NCI-H446 (cell line): ENCODE measurements at regions not wholly inside any gene's neighbourhood (a gene's known extent, or its start where the extent isn't known, plus 50 kb on each side); places are given as distances from the start of the nearest gene placed in this dataset.
"Not testable (repeated sequence)": the region's sequence is repeated elsewhere in the genome, so short reads cannot be mapped to it uniquely, and the experiment has no call there.

ENCODE experiments used
- DNase-seq, 2 experiments: peaks; one replicate each; lab custom pipeline; 2025; lab: John Stamatoyannopoulos, UW

GRCh38 chr21:28126521-28127174, 866.0 kb downstream of the LTN1 start:
- peak; percentile 51 to 63 for DNase-seq

DNA sequence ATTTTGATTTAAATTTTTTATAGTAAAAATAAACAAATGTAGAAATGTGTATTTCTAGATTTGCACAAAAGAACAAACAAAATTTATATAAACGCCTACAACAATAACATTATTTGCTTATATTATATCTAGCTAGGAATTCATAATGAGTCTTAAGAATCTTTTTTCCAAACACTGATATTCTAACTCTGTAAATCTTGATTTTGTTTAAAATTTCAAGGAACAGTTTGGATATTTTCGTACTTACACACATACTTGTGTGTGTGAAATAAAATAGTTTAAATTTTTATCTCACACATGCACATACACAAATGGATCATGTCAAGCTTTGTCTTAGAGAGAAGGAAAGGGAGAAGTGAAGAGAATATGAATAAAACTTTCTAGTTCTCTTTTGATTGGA, 868.1 kb downstream of the LTN1 start:
- DNase-seq, result no peak

DNA sequence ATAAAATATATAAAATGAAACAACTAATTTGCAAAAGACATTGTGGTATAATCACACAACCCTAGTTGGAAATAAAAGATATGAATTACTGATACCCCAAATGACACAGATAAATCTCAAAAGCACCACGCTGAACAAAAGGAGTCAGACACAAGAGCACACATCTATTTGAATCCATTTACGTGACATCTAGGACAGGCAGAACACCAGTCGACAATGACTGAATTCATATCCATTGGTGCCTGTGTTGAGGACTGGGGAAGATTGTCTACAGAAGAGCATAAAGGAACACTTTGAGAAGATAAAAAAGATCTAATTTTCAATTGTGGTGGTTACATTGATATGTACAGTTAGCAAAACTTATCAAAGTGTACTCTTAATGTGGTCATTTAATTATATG, 874.1 kb downstream of the LTN1 start:
- no peak for DNase-seq

GRCh38 chr21:28114986-28115385, 877.7 kb downstream of the LTN1 start:
- DNase-seq, result not testable (repeated sequence)

DNA sequence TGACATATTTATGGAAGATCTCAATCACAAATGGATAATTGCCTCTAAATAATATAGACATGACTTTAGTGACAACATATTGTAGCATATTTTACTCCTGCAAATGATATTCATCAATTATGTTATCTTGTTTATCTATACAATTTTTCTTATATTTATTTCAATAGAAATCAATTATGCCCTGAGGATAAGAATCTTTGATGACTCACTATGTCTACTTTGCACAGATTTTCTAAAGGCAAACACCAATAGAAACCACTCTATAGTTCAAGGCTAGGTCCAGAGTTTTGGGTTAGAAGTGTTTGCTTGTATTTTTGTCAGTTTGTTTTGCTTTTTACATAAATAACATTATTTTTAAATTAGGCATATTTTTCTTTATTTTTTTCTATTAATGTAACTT, 879.0 kb downstream of the LTN1 start:
- no peak for DNase-seq

- DNase-seq, result no peak
These were observed 880.2 kb downstream of the LTN1 start for GRCh38 chr21:28112511-28112910.

DNA sequence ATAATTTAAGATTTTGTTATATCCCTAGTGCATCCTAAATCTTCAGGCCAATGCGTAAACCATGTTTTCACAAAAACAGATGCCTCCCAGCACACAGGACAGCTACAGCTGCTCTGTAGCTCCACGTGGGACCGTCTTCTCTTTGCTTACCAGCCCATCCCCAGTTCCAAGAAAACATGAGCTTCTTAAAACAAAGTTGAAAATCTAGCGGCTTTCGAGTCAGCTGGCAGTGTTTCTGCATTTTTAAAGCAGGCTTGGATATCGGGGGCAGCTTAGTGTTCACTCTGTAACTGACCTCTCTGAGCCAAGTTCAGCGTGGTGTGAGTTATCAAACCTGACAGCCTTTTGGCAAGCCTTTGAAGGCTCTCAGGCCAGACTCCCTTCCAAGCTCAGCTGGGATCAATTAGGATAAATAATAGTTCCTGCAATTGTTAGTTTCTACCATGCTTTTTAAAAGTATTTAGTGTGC, 881.5 kb downstream of the LTN1 start:
- peak; percentile 39 to 89 for DNase-seq

DNA sequence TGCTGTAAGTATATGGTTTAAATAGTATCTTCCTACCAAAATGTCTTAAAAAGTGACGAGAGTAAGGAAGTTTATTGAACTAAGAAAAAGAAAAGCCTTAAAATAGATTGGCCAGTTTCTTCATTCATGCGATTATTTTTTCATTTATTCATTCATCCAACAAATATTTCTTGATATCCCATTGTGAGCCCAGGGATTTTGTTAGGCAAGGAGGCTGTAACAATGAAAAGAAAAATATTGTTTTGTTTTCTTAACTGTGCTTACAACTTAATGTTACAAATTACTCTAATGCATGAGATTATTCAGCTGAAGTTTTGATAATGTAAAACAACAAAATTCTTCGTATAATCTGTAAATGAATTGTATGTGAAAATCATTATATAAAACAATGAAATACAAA, 882.0 kb downstream of the LTN1 start:
- DNase-seq, result no peak

- DNase-seq, result no peak
These were observed 882.6 kb downstream of the LTN1 start for GRCh38 chr21:28110074-28110473.

GRCh38 chr21:28106370-28106890, 886.2 kb downstream of the LTN1 start:
- DNase-seq, result no peak

DNA sequence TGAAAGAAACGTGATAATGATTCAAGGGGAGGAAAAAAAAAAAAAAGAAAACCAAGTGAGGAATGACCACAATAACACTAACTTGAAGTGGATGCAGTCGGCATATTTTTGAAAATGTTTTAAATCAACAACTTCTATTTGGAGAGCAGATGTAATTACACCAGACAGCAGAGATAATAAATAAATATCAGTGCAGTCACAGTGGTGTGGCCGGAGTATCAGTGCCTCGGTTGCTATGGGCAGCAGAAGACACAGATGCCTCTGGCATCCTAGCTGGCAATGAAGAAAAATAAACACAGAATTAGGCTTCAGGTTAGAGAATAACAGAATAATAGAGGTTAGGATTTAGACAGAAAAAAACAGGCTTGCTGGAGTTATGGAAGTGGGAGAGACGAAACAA, 888.3 kb downstream of the LTN1 start:
- no peak for DNase-seq

GRCh38 chr21:28100366-28100765, 892.3 kb downstream of the LTN1 start:
- peak in 1 of 2 experiments; percentile 61 for DNase-seq

DNA sequence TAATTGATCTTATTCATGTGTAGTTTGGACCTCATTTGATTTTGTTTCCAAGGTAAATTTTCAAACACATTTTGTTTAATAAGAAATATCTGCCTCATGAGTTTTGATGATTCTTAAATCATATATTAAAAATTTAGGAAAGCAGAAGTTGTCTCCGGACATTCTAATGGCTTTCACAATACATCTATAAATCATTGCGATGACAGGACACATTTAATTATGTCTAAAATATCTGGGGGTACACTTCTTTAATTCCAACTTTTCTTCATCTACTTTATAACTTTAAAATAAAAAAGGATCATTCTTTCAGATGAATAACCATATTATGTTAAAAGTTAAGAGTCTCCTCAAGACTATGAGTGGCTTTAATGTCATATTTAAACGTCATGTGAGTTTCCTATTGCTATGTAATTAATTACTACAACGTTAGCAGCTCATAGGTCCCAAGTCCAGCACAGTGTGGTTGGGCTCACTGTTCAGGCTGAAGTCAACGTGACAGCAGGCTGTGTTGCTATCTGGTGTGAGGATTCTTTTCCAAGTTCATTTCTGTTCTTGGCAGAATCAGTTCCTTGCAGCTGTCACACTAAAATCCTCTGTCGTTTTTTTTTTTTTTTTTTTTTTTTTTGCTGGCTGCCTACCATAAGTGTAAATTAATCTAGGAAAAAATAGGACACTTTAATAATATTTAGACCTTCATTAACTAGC, 893.5 kb downstream of the LTN1 start:
- DNase-seq, result peak; percentile 83 to 92

GRCh38 chr21:28091466-28091865, 901.2 kb downstream of the LTN1 start:
- no peak for DNase-seq

GRCh38 chr21:28090546-28090945, 902.1 kb downstream of the LTN1 start:
- no peak for DNase-seq

DNA sequence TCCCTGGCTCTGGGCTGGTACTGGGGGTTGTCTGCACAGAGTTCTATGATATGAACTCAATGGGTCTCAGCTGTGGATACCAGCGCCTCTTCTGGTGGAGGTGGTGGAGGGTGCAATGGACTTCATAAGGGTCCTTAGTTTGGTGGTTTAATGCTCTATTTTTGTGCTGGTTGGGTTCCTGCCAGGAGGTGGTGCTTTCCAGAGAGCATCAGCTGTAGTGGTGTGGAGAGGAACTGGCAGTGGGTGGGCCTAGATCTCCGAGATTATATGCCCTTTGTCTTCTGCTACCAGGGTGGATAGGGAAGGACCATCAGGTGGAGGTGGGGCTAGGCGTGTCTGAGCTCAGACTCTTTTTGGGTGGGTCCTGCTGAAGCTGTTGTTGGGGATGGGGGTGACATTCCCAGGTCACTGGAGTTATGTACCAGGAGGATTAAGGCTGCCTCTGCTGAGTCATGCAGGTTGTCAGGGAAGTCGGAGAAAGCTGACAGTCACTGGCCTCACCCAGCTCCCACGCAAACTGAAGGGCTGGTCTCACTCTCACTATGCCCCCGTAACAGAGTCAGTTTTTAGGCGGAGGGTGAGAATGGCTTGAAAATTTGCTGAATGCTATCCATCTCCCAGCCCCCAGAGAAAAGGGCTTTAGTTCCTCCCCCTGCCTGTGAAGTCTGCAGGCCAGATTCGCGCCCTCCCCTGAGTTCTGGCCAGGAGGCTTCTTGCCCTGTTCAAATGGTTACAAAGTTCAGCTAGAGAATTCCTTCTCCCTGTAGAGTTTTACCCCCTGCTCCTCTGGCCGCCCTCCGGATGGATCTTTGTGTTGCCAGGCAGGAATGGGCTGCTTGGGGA, 902.9 kb downstream of the LTN1 start:
- no peak for DNase-seq

DNA sequence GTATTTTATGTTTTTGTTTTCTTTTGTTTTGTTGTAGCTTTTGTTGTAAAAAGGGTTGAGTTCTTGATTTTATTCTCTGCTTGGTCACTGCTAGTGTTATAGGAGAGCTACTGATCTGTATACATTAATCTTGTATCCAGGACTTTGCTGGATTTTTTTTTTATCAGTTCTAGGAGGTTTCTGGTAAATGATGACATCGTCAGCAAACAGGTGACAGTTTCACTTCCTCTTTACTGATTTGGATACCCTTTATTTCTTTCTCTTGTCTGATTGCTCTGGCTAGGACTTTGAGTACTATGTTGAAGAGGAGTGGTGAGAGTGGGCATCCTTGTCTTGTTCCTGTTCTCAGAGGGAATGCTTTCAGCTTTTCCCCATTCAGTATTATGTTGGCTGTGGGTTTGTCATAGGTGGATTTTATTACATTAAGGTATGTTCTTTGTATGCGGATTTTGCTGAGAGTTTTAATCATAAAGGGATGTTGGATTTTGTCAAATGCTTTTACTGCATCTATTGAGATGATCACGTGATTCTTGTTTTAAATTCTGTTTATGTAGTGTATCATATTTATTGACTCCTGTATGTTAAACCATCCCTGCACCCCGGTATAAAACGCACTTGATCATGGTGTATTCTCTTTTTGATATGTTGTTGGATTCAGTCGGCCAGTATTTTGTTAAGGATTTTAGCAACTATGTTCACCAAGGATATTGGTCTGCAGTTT, 905.7 kb downstream of the LTN1 start:
- DNase-seq, result no peak

DNA sequence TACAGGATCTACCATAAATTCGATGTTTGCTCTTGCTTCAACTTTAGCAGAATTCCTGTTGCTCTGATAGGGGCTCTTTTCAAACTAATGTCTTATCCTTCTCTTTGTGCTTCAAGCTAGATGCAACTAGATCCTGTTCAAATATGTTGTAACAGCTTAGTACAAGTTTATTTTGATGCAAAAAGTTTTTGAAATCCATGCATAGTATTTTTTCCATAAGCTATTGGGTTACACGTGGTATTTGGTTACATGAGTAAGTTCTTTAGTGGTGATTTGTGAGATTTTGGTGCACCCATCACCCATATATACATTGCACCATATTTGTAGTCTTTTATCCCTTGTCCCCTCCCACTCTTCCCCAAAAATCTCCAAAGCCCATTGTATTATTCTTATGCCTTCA, 907.7 kb downstream of the LTN1 start:
- no peak for DNase-seq

- DNase-seq, result no peak
These were observed 909.3 kb downstream of the LTN1 start for GRCh38 chr21:28083350-28083749.

GRCh38 chr21:28078126-28078525, 914.6 kb downstream of the LTN1 start:
- no peak for DNase-seq

DNA sequence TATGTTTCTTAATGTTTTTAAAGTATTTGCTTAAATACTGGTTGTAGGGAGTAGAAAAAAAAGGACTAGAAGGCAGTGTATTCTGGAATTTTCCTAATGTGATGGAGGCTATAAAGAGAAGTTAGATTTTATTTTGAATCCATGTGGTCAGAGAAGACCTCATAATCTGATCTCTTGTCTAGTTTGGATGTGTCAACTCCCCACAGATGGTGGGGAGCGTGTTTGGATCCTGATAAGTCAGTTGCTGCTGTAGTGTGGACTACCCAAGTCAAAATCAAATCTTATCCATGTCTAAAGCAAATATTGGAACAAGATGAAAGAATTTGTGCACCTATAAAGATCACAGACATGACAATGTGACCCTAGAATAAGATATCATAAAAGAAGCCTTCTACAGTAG, 918.0 kb downstream of the LTN1 start:
- DNase-seq, result no peak

DNA sequence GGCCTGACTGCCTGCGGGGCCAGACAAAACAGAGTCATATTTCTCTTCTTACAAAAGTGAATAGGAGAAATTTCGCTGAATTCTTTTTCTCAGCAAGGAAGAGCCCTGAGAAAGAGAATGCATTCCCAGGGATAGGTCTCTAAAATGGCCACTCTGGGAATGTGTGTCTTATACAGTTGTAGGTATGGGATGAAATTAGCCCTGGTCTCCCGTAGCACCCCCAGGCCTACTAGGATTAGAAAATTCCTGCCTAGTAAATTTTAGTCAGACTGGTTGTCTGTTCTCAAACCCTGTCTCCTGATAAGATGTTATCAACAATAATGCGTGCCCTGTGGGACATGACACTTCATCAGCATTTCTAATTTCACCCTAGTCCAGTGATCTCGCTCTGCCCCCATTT, 920.1 kb downstream of the LTN1 start:
- no peak for DNase-seq
